GM23338 (cell line): ENCODE measurements at regions not wholly inside any gene's neighbourhood (a gene's known extent, or its start where the extent isn't known, plus 50 kb on each side); places are given as distances from the start of the nearest gene placed in this dataset.

Source experiments
- ATAC-seq: fragments of 200-7000 bp; cut with Tn5 transposase; 3 replicates; pipeline ENCODE4 v1.9.1; 2020
- DNase-seq: peaks from one replicate; pipeline ENCODE4 v3.0.0-alpha.2; 2015; ENCODE audit warnings: low spot score
- H2AFZ ChIP-seq: fragments of 200-600 bp; sonication (generic); 2 replicates; pipeline ENCODE4 v1.8.0; 2016; ENCODE audit warnings: antibody characterized with exemption, mild to moderate bottlenecking, moderate library complexity
- H3F3A ChIP-seq: fragments of 200-600 bp; sonication (generic); replicated peaks from 2 replicates; pipeline ENCODE4 v1.8.0; 2017; ENCODE audit warnings: antibody characterized with exemption, mixed run types, low read depth
- H3K27ac ChIP-seq: fragments of 200-600 bp; sonication (generic); 2 replicates; pipeline ENCODE4 v1.6.1; 2016; ENCODE audit warnings: low read depth
- H3K27me3 ChIP-seq: fragments of 200-600 bp; sonication (generic); 2 replicates; pipeline ENCODE4 v1.8.0; 2016; ENCODE audit warnings: mild to moderate bottlenecking, mixed run types, moderate library complexity; ENCODE audit not compliant: insufficient read depth
- H3K36me3 ChIP-seq: fragments of 200-600 bp; sonication (generic); 2 replicates; pipeline ENCODE4 v1.8.0; 2016; ENCODE audit warnings: mild to moderate bottlenecking; ENCODE audit not compliant: insufficient read depth
- H3K4me1 ChIP-seq: fragments of 200-600 bp; sonication (generic); 2 replicates; pipeline ENCODE4 v1.8.0; 2016; ENCODE audit warnings: mild to moderate bottlenecking, moderate library complexity; ENCODE audit not compliant: insufficient read depth
- H3K4me2 ChIP-seq: fragments of 200-600 bp; sonication (generic); 2 replicates; pipeline ENCODE4 v1.7.1; 2017; ENCODE audit warnings: mixed run types
- H3K4me3 ChIP-seq: fragments of 200-600 bp; sonication (generic); 2 replicates; pipeline ENCODE4 v1.6.1; 2016; ENCODE audit warnings: mixed run types
- H3K79me2 ChIP-seq: fragments of 200-600 bp; sonication (generic); replicated peaks from 2 replicates; pipeline ENCODE4 v1.8.0; 2017; ENCODE audit warnings: mild to moderate bottlenecking; ENCODE audit not compliant: insufficient read depth
- H3K9me2 ChIP-seq: fragments of 200-600 bp; sonication (generic); 2 replicates; pipeline ENCODE4 v1.8.0; 2017; ENCODE audit not compliant: insufficient read depth
- H4K20me1 ChIP-seq: fragments of 200-600 bp; sonication (generic); replicated peaks from 2 replicates; pipeline ENCODE4 v1.8.0; 2017; ENCODE audit warnings: mild to moderate bottlenecking; ENCODE audit not compliant: insufficient read depth
- H3K27ac Mint-ChIP-seq: 2 replicates; pipeline ENCODE4 v1.8.0; 2020; ENCODE audit warnings: inconsistent platforms, mild to moderate bottlenecking, moderate library complexity, mixed read lengths
- H3K27me3 Mint-ChIP-seq: 3 replicates; pipeline ENCODE4 v1.8.0; 2022; ENCODE audit warnings: low read depth, mild to moderate bottlenecking, moderate library complexity, mixed read lengths, inconsistent platforms; ENCODE audit not compliant: insufficient read depth, poor library complexity
- H3K36me3 Mint-ChIP-seq: 3 replicates; pipeline ENCODE4 v1.8.0; 2021; ENCODE audit warnings: low read depth, mild to moderate bottlenecking, inconsistent platforms, moderate library complexity, mixed read lengths
- H3K4me1 Mint-ChIP-seq: 3 replicates; pipeline ENCODE4 v1.8.0; 2020; ENCODE audit warnings: mild to moderate bottlenecking, inconsistent platforms, mixed read lengths
- H3K4me3 Mint-ChIP-seq: 3 replicates; pipeline ENCODE4 v1.8.0; 2021; ENCODE audit warnings: moderate library complexity, mild to moderate bottlenecking, inconsistent platforms, mixed read lengths
- H3K9me3 Mint-ChIP-seq: 3 replicates; pipeline ENCODE4 v1.8.0; 2020; ENCODE audit warnings: moderate library complexity, mild to moderate bottlenecking, inconsistent platforms, mixed read lengths
- CTCF ChIP-seq, 2 experiments: fragments of 200-600 bp in 1 of 2; sonication (generic) in 1 of 2; conservative IDR thresholded peaks; 2 replicates each; pipeline versions ENCODE4 v1.5.1 to v1.6.1; 2016 to 2017; ENCODE audit warnings: antibody characterized with exemption in 2 of 2, low read depth in 2 of 2, mild to moderate bottlenecking in 2 of 2, moderate library complexity in 1 of 2
- NANOG ChIP-seq: IDR thresholded peaks from 2 replicates; pipeline ENCODE4 v1.6.1; 2016; ENCODE audit warnings: antibody characterized with exemption, borderline replicate concordance
- ZNF462 ChIP-seq: fragments of 250-450 bp; sonication (Bioruptor Pico); IDR thresholded peaks from 2 replicates; pipeline ENCODE4 v1.5.0; 2020; ENCODE audit warnings: mild to moderate bottlenecking, moderate library complexity

- TF ChIP-seq ZNF462 (CRISPR knock-in tag), result no peak
- no peak for TF ChIP-seq NANOG
Observed at GRCh38 chr13:57018915-57019314, 121.8 kb upstream of the PRR20A start (continued).

- ATAC-seq (no peak), DNase-seq (peak; percentile 8)
- TF ChIP-seq CTCF (conservative IDR thresholded peaks at IDR 0.05; ENCODE audit: low read depth in 2 of 2), result peak in 1 of 2 experiments; percentile 44; a peak in 2 of 4 replicates
- no peak for TF ChIP-seq ZNF462 (CRISPR knock-in tag)
Observed at GRCh38 chr13:57030671-57031070, 110.0 kb upstream of the PRR20A start.

More at GRCh38 chr13:57030671-57031070, 110.0 kb upstream of the PRR20A start:
- Histone ChIP-seq H3F3A (no peaks in the 10 kb centered on the region), H3K9me2 (no peaks in the 10 kb centered on the region), H3K27me3 (no peaks in the 10 kb centered on the region), H3K4me2 (no peak overlapping the region), H3K79me2 (no peaks in the 10 kb centered on the region), H3K4me3 (no peak overlapping the region), H3K27ac (no peak overlapping the region), H2AFZ (no peak overlapping the region), H4K20me1 (no peaks in the 10 kb centered on the region), H3K4me1 (no peaks in the 10 kb centered on the region), H3K36me3 (no peaks in the 10 kb centered on the region; the same call in 1 of the 2 replicates)
- no peak overlapping the region for H3K4me3 Mint-ChIP-seq
- no peaks in the 10 kb centered on the region for H3K4me1 Mint-ChIP-seq
- no peaks in the 10 kb centered on the region for H3K27me3 Mint-ChIP-seq
- H3K27ac Mint-ChIP-seq, result no peak overlapping the region
- H3K9me3 Mint-ChIP-seq, result peaks cover 20% of the 10 kb centered on the region
- peaks cover 14% of the 10 kb centered on the region; the same call in 1 of the 3 replicates for H3K36me3 Mint-ChIP-seq
